PC-3 (cell line): ENCODE measurements at regions not wholly inside any gene's neighbourhood (a gene's known extent, or its start where the extent isn't known, plus 50 kb on each side); places are given as distances from the start of the nearest gene placed in this dataset.

Source experiments
- ATAC-seq: fragments of 200-7000 bp; cut with Tn5 transposase; 2 replicates; pipeline ENCODE4 v1.9.1; 2020; ENCODE audit warnings: mild to moderate bottlenecking, moderate library complexity
- BruUV-seq: library from RNA; stranded (reverse); fragments of 400-500 nt; replicated peaks from 2 replicates; lab custom pipeline; 2021; lab: Mats Ljungman, UMichigan
- CTCF ChIA-PET: fragments of 300-600 bp; sonication (Branson Sonifier 250); formaldehyde crosslinking; loops from one replicate; lab custom pipeline; 2022; ENCODE audit warnings: antibody characterized with exemption; lab: Charles Lee
- POLR2A ChIA-PET: fragments of 300-600 bp; sonication (Branson Sonifier 250); formaldehyde crosslinking; loops from one replicate; lab custom pipeline; 2022; ENCODE audit warnings: antibody characterized with exemption; ENCODE audit not compliant: unreplicated experiment; lab: Charles Lee
- DNase-seq: peaks from one replicate; pipeline ENCODE4 v3.0.0-alpha.2; 2015
- H2AFZ ChIP-seq: fragments of 300-600 bp; sonication (generic); 2 replicates; pipeline ENCODE4 v1.6.0; 2016; ENCODE audit warnings: antibody characterized with exemption, low read length
- H3F3A ChIP-seq: fragments of 300-600 bp; sonication (generic); one replicate; pipeline ENCODE4 v1.6.0; 2017; ENCODE audit warnings: antibody characterized with exemption, low read length, control low read depth, mild to moderate bottlenecking; ENCODE audit not compliant: unreplicated experiment
- H3K27ac ChIP-seq: fragments of 300-600 bp; sonication (generic); 2 replicates; pipeline ENCODE4 v1.5.1; 2016; ENCODE audit warnings: mild to moderate bottlenecking, low read length
- H3K27me3 ChIP-seq: fragments of 300-600 bp; sonication (generic); 2 replicates; pipeline ENCODE4 v1.6.1; 2016; ENCODE audit warnings: low read length, mixed read lengths
- H3K36me3 ChIP-seq: fragments of 300-600 bp; sonication (generic); 2 replicates; pipeline ENCODE4 v1.6.1; 2016; ENCODE audit warnings: low read depth, mixed run types, low read length, mixed read lengths
- H3K4me1 ChIP-seq: fragments of 300-600 bp; sonication (generic); 2 replicates; pipeline ENCODE4 v1.5.1; 2016; ENCODE audit warnings: low read length; ENCODE audit not compliant: insufficient read depth
- H3K4me2 ChIP-seq: fragments of 300-600 bp; sonication (generic); 2 replicates; pipeline ENCODE4 v1.6.0; 2016; ENCODE audit warnings: low read length
- H3K4me3 ChIP-seq: fragments of 300-600 bp; sonication (generic); 2 replicates; pipeline ENCODE4 v1.5.1; 2016; ENCODE audit warnings: mild to moderate bottlenecking, low read length, mixed read lengths
- H3K79me2 ChIP-seq: fragments of 300-600 bp; sonication (generic); 2 replicates; pipeline ENCODE4 v1.6.1; 2017; ENCODE audit warnings: low read length, mixed read lengths
- H3K9ac ChIP-seq: fragments of 300-600 bp; sonication (generic); 2 replicates; pipeline ENCODE4 v1.6.0; 2016; ENCODE audit warnings: mild to moderate bottlenecking, low read length
- H3K9me2 ChIP-seq: fragments of 300-600 bp; sonication (generic); replicated peaks from 2 replicates; pipeline ENCODE4 v1.6.1; 2016; ENCODE audit warnings: mixed run types, low read length, mixed read lengths
- H3K9me3 ChIP-seq: fragments of 300-600 bp; sonication (generic); 2 replicates; pipeline ENCODE4 v1.6.1; 2016; ENCODE audit warnings: low read length, mixed read lengths
- H4K20me1 ChIP-seq: fragments of 300-600 bp; sonication (generic); 2 replicates; pipeline ENCODE4 v1.6.1; 2016; ENCODE audit warnings: low read length, mixed read lengths
- CTCF ChIP-seq: fragments of 300-600 bp; sonication (generic); conservative IDR thresholded peaks from 2 replicates; pipeline ENCODE4 v1.5.1; 2017; ENCODE audit warnings: antibody characterized with exemption, low read depth, mild to moderate bottlenecking, low read length
- EZH2 ChIP-seq: fragments of 300-600 bp; sonication (generic); IDR thresholded peaks from one replicate; pipeline ENCODE4 v1.6.1; 2017; ENCODE audit warnings: antibody characterized with exemption, mild to moderate bottlenecking, low read length; ENCODE audit not compliant: unreplicated experiment
- EZH2phosphoT487 ChIP-seq: fragments of 300-600 bp; sonication (generic); IDR thresholded peaks from 2 replicates; pipeline ENCODE4 v1.6.1; 2018; ENCODE audit warnings: mild to moderate bottlenecking, antibody characterized with exemption, low read length, borderline replicate concordance
- intact Hi-C: fragments of 100-400 bp; cut with micrococcal nuclease; formaldehyde crosslinking; loops from 2 replicates; pipeline ENCODE4 v1.9.0; 2023

GRCh38 chr12:88362439-88362838, 217.8 kb downstream of the KITLG start:
- BruUV-seq = no TSS peak
- TF ChIP-seq CTCF (no peak), EZH2phosphoT487 (no peak), EZH2 (no peak)

GRCh38 chr12:88365403-88365802, 214.9 kb downstream of the KITLG start:
- Histone ChIP-seq H3K9ac (no peak overlapping the region), H3K79me2 (no peaks in the 10 kb centered on the region), H4K20me1 (no peaks in the 10 kb centered on the region), H2AFZ (no peak overlapping the region), H3K4me2 (no peak overlapping the region), H3K36me3 (no peaks in the 10 kb centered on the region), H3K27ac (no peak overlapping the region), H3K4me3 (no peak overlapping the region), H3K9me3 (no peaks in the 10 kb centered on the region), H3K9me2 (no peaks in the 10 kb centered on the region), H3K27me3 (no peaks in the 10 kb centered on the region), H3F3A (no peaks in the 10 kb centered on the region), H3K4me1 (peaks cover 24% of the 10 kb centered on the region)
- ChIA-PET POLR2A (no interaction called here), CTCF (no interaction called here)
- BruUV-seq = no TSS peak
- no peak for TF ChIP-seq CTCF
- TF ChIP-seq EZH2phosphoT487 = no peak
- no peak for TF ChIP-seq EZH2
- no peak for ATAC-seq
- no peak for DNase-seq
- intact Hi-C loops = no loop called here

More at GRCh38 chr12:88362439-88362838, 217.8 kb downstream of the KITLG start:
- peak; percentile 67 for DNase-seq
- H3K36me3 ChIP-seq = no peaks in the 10 kb centered on the region
- peak overlapping the region; percentile 21; the same call in 1 of the 2 replicates for H3K4me2 ChIP-seq
- H3K9me3 ChIP-seq = no peaks in the 10 kb centered on the region
- H3K27ac ChIP-seq = no peak overlapping the region
- intact Hi-C loops = loop anchor here (5.0 kb wide), 1 partner anchor 40 kb away; no protein-coding TSS in a partner anchor
- H3K27me3 ChIP-seq = no peaks in the 10 kb centered on the region
- no peak overlapping the region for H3K9ac ChIP-seq
- peaks cover 24% of the 10 kb centered on the region for H3K4me1 ChIP-seq
- H3K9me2 ChIP-seq = no peaks in the 10 kb centered on the region
- H4K20me1 ChIP-seq = no peaks in the 10 kb centered on the region
- H3K4me3 ChIP-seq = no peak overlapping the region
- ChIA-PET POLR2A (interaction anchor here (0.6 kb wide), 1 partner anchor 109 kb away, joined by 4 read pairs; no protein-coding TSS in a partner anchor), CTCF (no interaction called here)
- ATAC-seq = peak; percentile 87
- no peak overlapping the region for H2AFZ ChIP-seq
- no peaks in the 10 kb centered on the region for H3F3A ChIP-seq
- H3K79me2 ChIP-seq = no peaks in the 10 kb centered on the region

- CTCF ChIA-PET = no interaction called here
- no peak for TF ChIP-seq EZH2
- no peak for TF ChIP-seq EZH2phosphoT487
- ATAC-seq (no peak), DNase-seq (no peak)
- POLR2A ChIA-PET = no interaction called here
- no TSS peak for BruUV-seq
- H3K79me2 ChIP-seq = no peaks in the 10 kb centered on the region
- H3K36me3 ChIP-seq = no peaks in the 10 kb centered on the region
- H3F3A ChIP-seq = no peaks in the 10 kb centered on the region
- no peaks in the 10 kb centered on the region for H4K20me1 ChIP-seq
- peaks cover 21% of the 10 kb centered on the region for H3K4me1 ChIP-seq
- H3K9me2 ChIP-seq = no peaks in the 10 kb centered on the region
- H3K27ac ChIP-seq = no peak overlapping the region
- intact Hi-C loops = no loop called here
- H2AFZ ChIP-seq = no peak overlapping the region
- no peaks in the 10 kb centered on the region for H3K9me3 ChIP-seq
- H3K27me3 ChIP-seq = no peaks in the 10 kb centered on the region
- no peak overlapping the region for H3K4me3 ChIP-seq
- no peak overlapping the region for H3K4me2 ChIP-seq
- no peak overlapping the region for H3K9ac ChIP-seq
Measured at GRCh38 chr12:88366101-88366500, 214.2 kb downstream of the KITLG start.
